CD4-positive, alpha-beta T cell (primary cell): ENCODE measurements at regions not wholly inside any gene's neighbourhood (a gene's known extent, or its start where the extent isn't known, plus 50 kb on each side); places are given as distances from the start of the nearest gene placed in this dataset.
A peak's percentile ranks its signal among the peaks of the same experiment; 100 is the strongest.

ENCODE experiments used
- ATAC-seq: fragments of 200-7000 bp; cut with Tn5 transposase; one replicate; pipeline ENCODE4 v1.10.0; 2022; ENCODE audit warnings: mild to moderate bottlenecking; ENCODE audit not compliant: poor library complexity
- CTCF ChIA-PET: fragments of 350-600 bp; sonication (Branson Sonifier 250); formaldehyde crosslinking; loops from one replicate; lab custom pipeline; 2021; ENCODE audit warnings: antibody characterized with exemption, inconsistent platforms; lab: Charles Lee
- POLR2A ChIA-PET: fragments of 350-600 bp; sonication (Branson Sonifier 250); formaldehyde crosslinking; loops from one replicate; lab custom pipeline; 2021; ENCODE audit warnings: antibody characterized with exemption, inconsistent platforms; lab: Charles Lee
- DNase-seq, 14 experiments: peaks; one replicate each; pipeline ENCODE4 v3.0.0-alpha.2; 2013 to 2020; ENCODE audit warnings: mixed read lengths in 2 of 14
- H3K27ac ChIP-seq, 2 donors: one replicate each; pipeline versions ENCODE4 v1.5.1 to v1.7.0; 2013; ENCODE audit warnings: low read length in 2 of 2, low read depth in 1 of 2, mild to moderate bottlenecking in 1 of 2
- H3K27me3 ChIP-seq, 2 experiments: 1 replicate in 1 of 2; 2 replicates in 1 of 2; pipeline versions ENCODE4 v1.6.1 to v1.7.0; 2013; ENCODE audit warnings: low read length in 2 of 2, control low read depth in 1 of 2, mild to moderate bottlenecking in 1 of 2, moderate library complexity in 1 of 2; ENCODE audit not compliant: insufficient read depth in 2 of 2, control insufficient read depth in 1 of 2
- H3K36me3 ChIP-seq: one replicate; pipeline ENCODE4 v1.6.1; 2013; ENCODE audit warnings: low read length, control low read depth; ENCODE audit not compliant: insufficient read depth
- H3K4me1 ChIP-seq: one replicate; pipeline ENCODE4 v1.6.1; 2013; ENCODE audit warnings: low read length, control low read depth; ENCODE audit not compliant: insufficient read depth
- H3K4me3 ChIP-seq: one replicate; pipeline ENCODE4 v1.5.1; 2013; ENCODE audit warnings: mild to moderate bottlenecking, low read length, moderate library complexity
- H3K9me3 ChIP-seq, 2 experiments: 1 replicate in 1 of 2; 2 replicates in 1 of 2; pipeline versions ENCODE4 v1.6.1 to v1.7.0; 2013; ENCODE audit warnings: low read length in 2 of 2, mild to moderate bottlenecking in 2 of 2, control low read depth in 1 of 2, moderate library complexity in 1 of 2; ENCODE audit not compliant: control insufficient read depth in 1 of 2, insufficient read depth in 1 of 2
- H3K27ac Mint-ChIP-seq: one replicate; pipeline ENCODE4 v1.8.0; 2020; ENCODE audit warnings: mixed read lengths
- H3K27me3 Mint-ChIP-seq: one replicate; pipeline ENCODE4 v1.8.0; 2021; ENCODE audit warnings: mixed read lengths
- H3K36me3 Mint-ChIP-seq: one replicate; pipeline ENCODE4 v1.8.0; 2021; ENCODE audit warnings: low read depth, mixed read lengths
- H3K4me1 Mint-ChIP-seq: one replicate; pipeline ENCODE4 v1.8.0; 2021; ENCODE audit warnings: low read depth, mixed read lengths
- H3K4me3 Mint-ChIP-seq: one replicate; pipeline ENCODE4 v1.8.0; 2020; ENCODE audit warnings: mild to moderate bottlenecking, mixed read lengths
- H3K9me3 Mint-ChIP-seq: one replicate; pipeline ENCODE4 v1.8.0; 2020; ENCODE audit warnings: mixed read lengths
- CTCF ChIP-seq: fragments of 200-600 bp; IDR thresholded peaks from one replicate; pipeline ENCODE4 v1.8.0; 2022; ENCODE audit warnings: antibody characterized with exemption, mild to moderate bottlenecking
- intact Hi-C, 2 experiments: fragments of 100-400 bp; cut with DNase I in 1 of 2; cut with micrococcal nuclease in 1 of 2; formaldehyde crosslinking; loops; one replicate each; pipeline versions ENCODE4 v1.15.1 to v1.9.0; 2023 to 2025; cut with DNase I, micrococcal nuclease

- H3K36me3 ChIP-seq: no peaks in the 10 kb centered on the region
- Mint-ChIP-seq H3K36me3 (no peaks in the 10 kb centered on the region), H3K9me3 (peaks cover 3% of the 10 kb centered on the region), H3K27ac (no peak overlapping the region), H3K27me3 (no peaks in the 10 kb centered on the region), H3K4me3 (no peak overlapping the region), H3K4me1 (peaks cover 4% of the 10 kb centered on the region)
- peaks cover 5% of the 10 kb centered on the region for H3K4me1 ChIP-seq
- intact Hi-C loops: no loop called here
- no peak for TF ChIP-seq CTCF
- no peak overlapping the region for H3K27ac ChIP-seq
- H3K27me3 ChIP-seq: no peaks in the 10 kb centered on the region
- no peak overlapping the region for H3K4me3 ChIP-seq
- H3K9me3 ChIP-seq: no peaks in the 10 kb centered on the region
- DNase-seq: no peak
- ChIA-PET CTCF (no interaction called here), POLR2A (no interaction called here)
- ATAC-seq: no peak
Observed at GRCh38 chr1:193613041-193613440, 426.6 kb upstream of the B3GALT2 start.

GRCh38 chr1:193609592-193609991 is 423.2 kb upstream of the B3GALT2 start:
- CTCF ChIA-PET: no interaction called here
- TF ChIP-seq CTCF: no peak
- Mint-ChIP-seq H3K27me3 (no peaks in the 10 kb centered on the region), H3K36me3 (no peaks in the 10 kb centered on the region), H3K4me1 (peaks cover 4% of the 10 kb centered on the region), H3K4me3 (no peak overlapping the region), H3K27ac (no peak overlapping the region), H3K9me3 (peaks cover 3% of the 10 kb centered on the region)
- intact Hi-C loops: no loop called here
- H3K36me3 ChIP-seq: no peaks in the 10 kb centered on the region
- no peak overlapping the region for H3K4me3 ChIP-seq
- H3K4me1 ChIP-seq: peaks cover 5% of the 10 kb centered on the region
- ATAC-seq (no peak), DNase-seq (peak in 1 of 14 experiments; percentile 10)
- POLR2A ChIA-PET: no interaction called here
- H3K9me3 ChIP-seq: no peaks in the 10 kb centered on the region
- H3K27me3 ChIP-seq: no peaks in the 10 kb centered on the region
- no peak overlapping the region for H3K27ac ChIP-seq

GRCh38 chr1:193607787-193608186 is 421.4 kb upstream of the B3GALT2 start:
- ChIA-PET CTCF (no interaction called here), POLR2A (no interaction called here)
- ATAC-seq: no peak
- no peak overlapping the region for H3K4me3 Mint-ChIP-seq
- no peak for DNase-seq
- H3K9me3 ChIP-seq: no peaks in the 10 kb centered on the region
- intact Hi-C loops: no loop called here
- H3K27me3 ChIP-seq: no peaks in the 10 kb centered on the region
- no peak overlapping the region for H3K27ac Mint-ChIP-seq
- H3K27ac ChIP-seq: no peak overlapping the region
- TF ChIP-seq CTCF: no peak
- H3K36me3 Mint-ChIP-seq: no peaks in the 10 kb centered on the region
- H3K4me3 ChIP-seq: no peak overlapping the region
- H3K9me3 Mint-ChIP-seq: peaks cover 3% of the 10 kb centered on the region
- peaks cover 4% of the 10 kb centered on the region for H3K4me1 Mint-ChIP-seq
- H3K4me1 ChIP-seq: peaks cover 5% of the 10 kb centered on the region
- H3K27me3 Mint-ChIP-seq: no peaks in the 10 kb centered on the region
- no peaks in the 10 kb centered on the region for H3K36me3 ChIP-seq
